Esophagus squamous epithelium (tissue), 5 donors: ENCODE measurements at regions not wholly inside any gene's neighbourhood (a gene's known extent, or its start where the extent isn't known, plus 50 kb on each side); places are given as distances from the start of the nearest gene placed in this dataset.

Experiments used
- DNase-seq: peaks from one replicate; lab custom pipeline; 2025; lab: John Stamatoyannopoulos, UW
- H3K27ac ChIP-seq, 4 donors: fragments of 200-600 bp; sonication (generic); one replicate each; pipeline ENCODE4 v1.5.1; 2016 to 2019; ENCODE audit warnings: mild to moderate bottlenecking in 1 of 4
- H3K27me3 ChIP-seq, 4 donors: fragments of 200-600 bp; sonication (generic); 1 replicate in 3 of 4; 2 replicates in 1 of 4; pipeline versions ENCODE4 v1.5.1 to v1.6.0; 2017 to 2021; ENCODE audit warnings: antibody characterized with exemption in 1 of 4
- H3K36me3 ChIP-seq, 3 donors: fragments of 200-600 bp; sonication (generic); one replicate each; pipeline ENCODE4 v1.5.1; 2016 to 2019
- H3K4me1 ChIP-seq, 3 donors: fragments of 200-600 bp; sonication (generic); one replicate each; pipeline ENCODE4 v1.5.1; 2017 to 2019
- H3K4me3 ChIP-seq, 4 donors: fragments of 200-600 bp; sonication (generic); 1 replicate in 3 of 4; 2 replicates in 1 of 4; pipeline ENCODE4 v1.5.1; 2016 to 2019; ENCODE audit warnings: mild to moderate bottlenecking in 2 of 4, moderate library complexity in 1 of 4
- H3K9me3 ChIP-seq, 3 donors: fragments of 200-600 bp; sonication (generic); one replicate each; pipeline ENCODE4 v1.5.1; 2016 to 2019
- POLR2A ChIP-seq, 4 donors: fragments of 450-650 bp; IDR thresholded peaks; one replicate each; pipeline ENCODE4 v1.6.1; 2017; ENCODE audit warnings: antibody characterized with exemption in 4 of 4, mild to moderate bottlenecking in 4 of 4, moderate library complexity in 3 of 4
- WGBS, 2 donors: methylation state at CpG; one replicate each; pipeline ENCODE4 v1.1.5; 2018; 5-methylcytosine and 5-hydroxymethylcytosine counted together
- intact Hi-C: fragments of 100-400 bp; cut with DNase I; formaldehyde crosslinking; loops from one replicate; pipeline ENCODE4 v1.15.0; 2022
- TF ChIP-seq, protein P1 (sequence below), 6 experiments: fragments of 450-650 bp in 4 of 6; fragments of 200-600 bp in 2 of 6; sonication (generic) in 2 of 6; IDR thresholded peaks; one replicate each; pipeline ENCODE4 v1.5.1; 2016 to 2019; ENCODE audit warnings: antibody characterized with exemption in 6 of 6, mild to moderate bottlenecking in 4 of 6, moderate library complexity in 4 of 6
- donor health status: DM: yes; HTN: yes; CAD: no.

DNA sequence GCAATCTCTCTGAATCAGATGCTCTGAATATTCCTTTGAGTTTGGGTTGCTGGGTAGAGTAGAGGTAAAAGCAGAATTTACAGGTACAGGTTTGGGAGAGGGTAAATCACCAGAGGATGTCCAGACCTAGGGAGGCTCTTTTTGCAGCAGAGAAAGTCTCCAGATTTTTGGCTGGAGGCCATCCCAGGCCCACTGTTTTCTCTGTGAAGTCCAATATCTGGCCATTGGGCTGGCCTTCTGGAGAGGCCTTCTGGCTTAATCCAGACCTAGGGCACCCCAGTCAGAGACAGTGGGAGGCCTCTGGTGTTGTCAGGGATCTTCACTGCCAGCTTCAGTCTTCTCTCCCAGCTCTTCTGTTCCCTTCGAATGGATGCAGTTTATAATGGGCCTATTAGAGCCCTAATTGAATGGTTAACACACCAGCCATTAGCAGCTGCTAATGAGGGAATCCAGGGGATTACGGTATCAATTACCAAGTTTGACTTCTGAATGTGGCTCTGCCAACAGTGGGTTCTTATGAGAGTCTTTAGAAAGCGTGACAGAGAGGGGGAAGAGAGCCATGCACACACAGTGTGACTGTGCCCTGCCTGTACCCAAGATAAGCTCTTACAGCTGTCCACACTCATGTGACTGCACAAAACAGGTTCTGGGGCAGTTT lies 183.1 kb downstream of the EMP1 start:
- Histone ChIP-seq H3K4me3 (no peak overlapping the region), H3K27me3 (peaks cover 0 to 6% (median 0%) of the 10 kb centered on the region in 4 donors), H3K4me1 (peaks cover 0 to 26% (median 0%) of the 10 kb centered on the region in 3 donors), H3K27ac (no peak overlapping the region), H3K36me3 (no peaks in the 10 kb centered on the region), H3K9me3 (no peaks in the 10 kb centered on the region)
- DNase-seq: no peak
- WGBS, 2 donors: 81 to 82% methylated on average over 3 of the region's 3 CpGs
- TF ChIP-seq, protein P1, sequence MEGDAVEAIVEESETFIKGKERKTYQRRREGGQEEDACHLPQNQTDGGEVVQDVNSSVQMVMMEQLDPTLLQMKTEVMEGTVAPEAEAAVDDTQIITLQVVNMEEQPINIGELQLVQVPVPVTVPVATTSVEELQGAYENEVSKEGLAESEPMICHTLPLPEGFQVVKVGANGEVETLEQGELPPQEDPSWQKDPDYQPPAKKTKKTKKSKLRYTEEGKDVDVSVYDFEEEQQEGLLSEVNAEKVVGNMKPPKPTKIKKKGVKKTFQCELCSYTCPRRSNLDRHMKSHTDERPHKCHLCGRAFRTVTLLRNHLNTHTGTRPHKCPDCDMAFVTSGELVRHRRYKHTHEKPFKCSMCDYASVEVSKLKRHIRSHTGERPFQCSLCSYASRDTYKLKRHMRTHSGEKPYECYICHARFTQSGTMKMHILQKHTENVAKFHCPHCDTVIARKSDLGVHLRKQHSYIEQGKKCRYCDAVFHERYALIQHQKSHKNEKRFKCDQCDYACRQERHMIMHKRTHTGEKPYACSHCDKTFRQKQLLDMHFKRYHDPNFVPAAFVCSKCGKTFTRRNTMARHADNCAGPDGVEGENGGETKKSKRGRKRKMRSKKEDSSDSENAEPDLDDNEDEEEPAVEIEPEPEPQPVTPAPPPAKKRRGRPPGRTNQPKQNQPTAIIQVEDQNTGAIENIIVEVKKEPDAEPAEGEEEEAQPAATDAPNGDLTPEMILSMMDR (IDR thresholded peaks at IDR 0.05): no peak
- TF ChIP-seq POLR2A (IDR thresholded peaks at IDR 0.05): no peak
- intact Hi-C loops: no loop called here

DNA sequence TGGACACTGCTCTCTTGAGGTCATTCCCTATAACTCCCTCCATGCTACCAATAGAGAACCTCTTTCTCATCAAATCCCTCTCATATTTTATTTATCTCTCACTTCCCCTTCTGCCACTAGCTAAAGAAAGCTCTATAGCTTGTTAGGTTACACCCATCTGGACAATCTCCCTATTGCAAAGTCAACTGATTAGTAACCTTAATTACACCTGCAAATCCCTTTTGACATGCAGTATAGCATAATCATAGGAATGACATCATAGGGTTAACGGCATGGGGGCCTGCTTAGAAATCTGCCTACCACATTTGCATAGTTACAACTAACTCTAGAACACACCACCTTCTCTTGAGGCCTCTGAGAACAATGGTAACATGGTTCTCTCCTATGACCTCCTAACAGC lies 181.2 kb downstream of the EMP1 start:
- Histone ChIP-seq H3K4me3 (no peak overlapping the region), H3K4me1 (peaks cover 0 to 19% (median 0%) of the 10 kb centered on the region in 3 donors), H3K36me3 (no peaks in the 10 kb centered on the region), H3K27ac (peak overlapping the region in 3 of 4 donors; percentile 3 to 76 (median 56)), H3K9me3 (no peaks in the 10 kb centered on the region), H3K27me3 (peaks cover 0 to 6% (median 0%) of the 10 kb centered on the region in 4 donors)
- DNase-seq: no peak
- intact Hi-C loops: no loop called here
- 35 to 64% methylated on average over 1 of the region's 1 CpG for WGBS, 2 donors
- TF ChIP-seq, protein P1 (IDR thresholded peaks at IDR 0.05): no peak
- no peak for TF ChIP-seq POLR2A (IDR thresholded peaks at IDR 0.05)

DNA sequence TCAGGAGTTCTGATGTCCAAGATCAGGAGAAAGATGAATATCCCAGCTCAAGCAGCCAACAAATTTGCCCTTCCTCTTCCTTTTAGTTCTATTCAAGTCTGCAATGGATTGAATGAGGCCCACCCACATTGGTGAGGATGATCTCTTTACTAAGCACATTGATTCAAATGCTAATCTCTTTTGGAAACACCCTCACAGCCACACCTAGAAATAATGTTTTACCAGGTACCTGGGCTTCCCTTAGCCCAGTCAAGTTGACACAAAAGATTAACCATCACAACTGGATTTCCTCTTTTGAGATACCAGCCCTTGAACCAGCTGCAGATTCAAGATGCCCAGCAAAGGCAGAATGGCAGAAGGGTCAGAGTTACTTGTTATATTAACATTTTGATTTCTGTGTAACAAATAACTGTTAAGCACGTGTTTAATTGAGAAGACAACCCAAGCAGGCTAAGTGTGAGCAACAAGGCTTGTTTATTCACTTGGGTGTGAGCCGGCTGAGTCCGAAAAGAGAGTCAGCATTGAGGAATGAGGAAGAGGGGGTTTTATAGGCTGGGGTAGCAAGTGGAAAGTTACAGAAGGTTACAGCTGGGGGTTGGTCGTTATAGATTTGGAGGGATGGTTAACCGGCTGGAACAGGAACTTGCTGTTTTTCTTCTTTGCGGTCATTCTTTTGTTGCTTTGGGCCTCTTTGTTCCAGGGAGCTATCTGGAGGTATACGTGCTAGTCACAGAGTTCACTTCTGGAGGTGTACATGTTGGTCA lies 180.3 kb downstream of the EMP1 start:
- intact Hi-C loops: no loop called here
- WGBS, 2 donors: 40 to 63% methylated on average over 7 of the region's 7 CpGs
- Histone ChIP-seq H3K27me3 (peaks cover 0 to under 1% (median 0%) of the 10 kb centered on the region in 4 donors), H3K36me3 (no peaks in the 10 kb centered on the region), H3K4me1 (peaks cover 0 to 19% (median 0%) of the 10 kb centered on the region in 3 donors), H3K9me3 (no peaks in the 10 kb centered on the region), H3K27ac (peak overlapping the region in 3 of 4 donors; percentile 3 to 76 (median 56)), H3K4me3 (no peak overlapping the region)
- no peak for TF ChIP-seq POLR2A (IDR thresholded peaks at IDR 0.05)
- TF ChIP-seq, protein P1 (IDR thresholded peaks at IDR 0.05): no peak
- DNase-seq: no peak

DNA sequence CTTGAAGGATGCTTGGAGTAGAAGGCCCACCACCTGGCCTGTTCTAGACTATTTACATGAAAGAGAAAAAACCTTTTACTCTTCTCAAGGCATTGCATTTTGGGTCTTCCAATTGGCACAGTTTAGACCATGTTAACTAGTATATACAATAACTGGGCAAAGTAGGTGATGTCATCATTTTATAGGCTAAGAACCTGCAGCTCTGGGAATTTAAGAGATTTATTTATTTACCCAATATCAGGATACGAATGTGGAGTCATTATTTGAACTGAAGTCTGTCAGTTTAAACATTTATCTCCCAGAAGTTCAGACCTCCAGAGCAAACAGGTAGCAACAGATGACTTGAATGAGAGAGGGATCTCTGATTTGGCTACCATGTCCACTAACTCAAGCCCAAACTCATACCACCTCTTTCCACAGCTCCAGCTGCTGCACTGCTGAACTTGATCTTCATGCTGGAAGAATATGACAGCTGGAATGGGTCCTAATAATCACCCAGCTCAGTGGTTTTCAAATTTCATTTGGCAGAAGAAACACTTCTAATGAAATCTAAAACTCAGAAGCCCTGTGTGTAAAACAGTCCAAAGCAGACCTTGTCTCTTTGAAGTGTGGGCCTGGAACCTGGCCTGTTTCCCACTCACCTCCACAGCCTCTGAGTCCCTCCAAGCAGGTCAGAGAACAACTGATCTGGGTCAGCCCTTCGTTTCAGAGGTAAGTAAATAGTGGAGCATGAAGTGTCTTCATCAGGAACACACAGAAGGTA lies 179.2 kb downstream of the EMP1 start:
- WGBS, 2 donors: 30 to 37% methylated on average over 2 of the region's 2 CpGs
- intact Hi-C loops: no loop called here

More for the DNA sequence above, 179.2 kb downstream of the EMP1 start:
- H3K27me3 ChIP-seq: no peaks in the 10 kb centered on the region
- no peak overlapping the region for H3K4me3 ChIP-seq
- no peak for DNase-seq
- H3K27ac ChIP-seq: peak overlapping the region in 1 of 4 donors; percentile 76
- TF ChIP-seq, protein P1 (IDR thresholded peaks at IDR 0.05): no peak
- TF ChIP-seq POLR2A (IDR thresholded peaks at IDR 0.05): no peak
- peaks cover 0 to 19% (median 0%) of the 10 kb centered on the region in 3 donors for H3K4me1 ChIP-seq
- H3K36me3 ChIP-seq: no peaks in the 10 kb centered on the region
- no peaks in the 10 kb centered on the region for H3K9me3 ChIP-seq
